ENCODE measurements at regions not wholly inside any gene's neighbourhood (a gene's known extent, or its start where the extent isn't known, plus 50 kb on each side); places are given as distances from the start of the nearest gene placed in this dataset.

DNA sequence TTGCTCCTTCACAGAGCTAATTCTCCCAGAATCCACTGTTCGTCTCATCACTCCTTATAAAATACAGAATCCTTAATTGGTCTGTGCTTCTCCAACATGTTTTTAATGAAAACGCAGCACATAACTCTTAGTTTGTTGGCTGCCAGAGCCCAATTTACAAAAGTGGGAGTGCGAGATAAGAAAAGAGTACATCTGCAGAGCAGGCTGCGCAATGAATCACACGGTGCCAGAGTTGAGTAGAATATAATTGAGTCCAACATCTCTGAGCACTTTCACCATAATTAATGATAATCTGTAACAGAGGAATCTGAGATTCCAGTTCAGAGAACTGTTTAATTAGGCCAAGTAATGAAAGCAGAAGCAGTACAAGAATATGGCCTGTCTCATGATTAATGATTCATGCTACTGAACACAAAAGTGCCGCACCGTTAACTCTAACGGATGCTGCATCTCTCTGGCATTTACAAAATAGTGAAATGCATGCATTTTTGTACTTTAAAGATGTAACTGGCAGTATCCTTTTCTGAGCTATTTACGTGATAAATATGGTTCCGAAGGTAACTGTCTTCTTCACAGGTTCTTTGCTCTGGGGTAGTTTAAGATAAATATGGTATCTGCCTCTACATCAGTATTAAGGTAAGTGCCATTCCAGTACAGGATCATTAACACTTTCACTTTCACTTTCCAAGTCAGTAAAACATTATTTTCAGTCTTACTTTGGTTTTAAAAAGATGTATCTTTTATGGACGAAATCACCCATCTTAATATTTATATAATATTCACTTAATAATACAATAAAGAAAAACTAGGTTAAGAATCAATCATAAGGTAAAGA, 785.6 kb downstream of the NR4A2 start:
- H3K4me3 Mint-ChIP-seq: no peak overlapping the region
- Histone ChIP-seq H3K27ac (ENCODE audit: low read depth) (no peak overlapping the region), H2AFZ (peak overlapping the region; percentile 89), H4K20me1 (replicated peaks; ENCODE audit: insufficient read depth) (no peaks in the 10 kb centered on the region), H3K4me3 (no peak overlapping the region), H3K36me3 (ENCODE audit: insufficient read depth) (no peaks in the 10 kb centered on the region), H3K4me1 (ENCODE audit: insufficient read depth) (peaks cover 21% of the 10 kb centered on the region), H3F3A (replicated peaks; ENCODE audit: low read depth) (no peaks in the 10 kb centered on the region), H3K9me2 (ENCODE audit: insufficient read depth) (no peaks in the 10 kb centered on the region), H3K79me2 (replicated peaks; ENCODE audit: insufficient read depth) (no peaks in the 10 kb centered on the region), H3K27me3 (ENCODE audit: insufficient read depth) (no peaks in the 10 kb centered on the region), H3K4me2 (no peak overlapping the region; the same call in 1 of the 2 replicates)
- peaks cover 2% of the 10 kb centered on the region for H3K27me3 Mint-ChIP-seq (ENCODE audit: insufficient read depth, low read depth, poor library complexity)
- DNase-seq (ENCODE audit: low spot score) (no peak), ATAC-seq (no peak)
- H3K4me1 Mint-ChIP-seq: peaks cover 9% of the 10 kb centered on the region
- H3K27ac Mint-ChIP-seq: no peak overlapping the region
- H3K36me3 Mint-ChIP-seq (ENCODE audit: low read depth): peaks cover 5% of the 10 kb centered on the region; the same call in 2 of the 3 replicates
- TF ChIP-seq, protein P1, sequence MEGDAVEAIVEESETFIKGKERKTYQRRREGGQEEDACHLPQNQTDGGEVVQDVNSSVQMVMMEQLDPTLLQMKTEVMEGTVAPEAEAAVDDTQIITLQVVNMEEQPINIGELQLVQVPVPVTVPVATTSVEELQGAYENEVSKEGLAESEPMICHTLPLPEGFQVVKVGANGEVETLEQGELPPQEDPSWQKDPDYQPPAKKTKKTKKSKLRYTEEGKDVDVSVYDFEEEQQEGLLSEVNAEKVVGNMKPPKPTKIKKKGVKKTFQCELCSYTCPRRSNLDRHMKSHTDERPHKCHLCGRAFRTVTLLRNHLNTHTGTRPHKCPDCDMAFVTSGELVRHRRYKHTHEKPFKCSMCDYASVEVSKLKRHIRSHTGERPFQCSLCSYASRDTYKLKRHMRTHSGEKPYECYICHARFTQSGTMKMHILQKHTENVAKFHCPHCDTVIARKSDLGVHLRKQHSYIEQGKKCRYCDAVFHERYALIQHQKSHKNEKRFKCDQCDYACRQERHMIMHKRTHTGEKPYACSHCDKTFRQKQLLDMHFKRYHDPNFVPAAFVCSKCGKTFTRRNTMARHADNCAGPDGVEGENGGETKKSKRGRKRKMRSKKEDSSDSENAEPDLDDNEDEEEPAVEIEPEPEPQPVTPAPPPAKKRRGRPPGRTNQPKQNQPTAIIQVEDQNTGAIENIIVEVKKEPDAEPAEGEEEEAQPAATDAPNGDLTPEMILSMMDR (conservative IDR thresholded peaks at IDR 0.05; ENCODE audit: low read depth in 2 of 2): no peak
- no peak for TF ChIP-seq EZH2phosphoT487 (IDR thresholded peaks at IDR 0.05; ENCODE audit: unreplicated experiment)
- no peak for TF ChIP-seq STAT1 (IDR thresholded peaks at IDR 0.05; ENCODE audit: unreplicated experiment)
- TF ChIP-seq, protein P2, sequence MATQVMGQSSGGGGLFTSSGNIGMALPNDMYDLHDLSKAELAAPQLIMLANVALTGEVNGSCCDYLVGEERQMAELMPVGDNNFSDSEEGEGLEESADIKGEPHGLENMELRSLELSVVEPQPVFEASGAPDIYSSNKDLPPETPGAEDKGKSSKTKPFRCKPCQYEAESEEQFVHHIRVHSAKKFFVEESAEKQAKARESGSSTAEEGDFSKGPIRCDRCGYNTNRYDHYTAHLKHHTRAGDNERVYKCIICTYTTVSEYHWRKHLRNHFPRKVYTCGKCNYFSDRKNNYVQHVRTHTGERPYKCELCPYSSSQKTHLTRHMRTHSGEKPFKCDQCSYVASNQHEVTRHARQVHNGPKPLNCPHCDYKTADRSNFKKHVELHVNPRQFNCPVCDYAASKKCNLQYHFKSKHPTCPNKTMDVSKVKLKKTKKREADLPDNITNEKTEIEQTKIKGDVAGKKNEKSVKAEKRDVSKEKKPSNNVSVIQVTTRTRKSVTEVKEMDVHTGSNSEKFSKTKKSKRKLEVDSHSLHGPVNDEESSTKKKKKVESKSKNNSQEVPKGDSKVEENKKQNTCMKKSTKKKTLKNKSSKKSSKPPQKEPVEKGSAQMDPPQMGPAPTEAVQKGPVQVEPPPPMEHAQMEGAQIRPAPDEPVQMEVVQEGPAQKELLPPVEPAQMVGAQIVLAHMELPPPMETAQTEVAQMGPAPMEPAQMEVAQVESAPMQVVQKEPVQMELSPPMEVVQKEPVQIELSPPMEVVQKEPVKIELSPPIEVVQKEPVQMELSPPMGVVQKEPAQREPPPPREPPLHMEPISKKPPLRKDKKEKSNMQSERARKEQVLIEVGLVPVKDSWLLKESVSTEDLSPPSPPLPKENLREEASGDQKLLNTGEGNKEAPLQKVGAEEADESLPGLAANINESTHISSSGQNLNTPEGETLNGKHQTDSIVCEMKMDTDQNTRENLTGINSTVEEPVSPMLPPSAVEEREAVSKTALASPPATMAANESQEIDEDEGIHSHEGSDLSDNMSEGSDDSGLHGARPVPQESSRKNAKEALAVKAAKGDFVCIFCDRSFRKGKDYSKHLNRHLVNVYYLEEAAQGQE (IDR thresholded peaks at IDR 0.05; ENCODE audit: unreplicated experiment): no peak
- TF ChIP-seq EZH2 (IDR thresholded peaks at IDR 0.05; ENCODE audit: low read depth, unreplicated experiment): no peak
- no peak for TF ChIP-seq POLR2AphosphoS5 (IDR thresholded peaks at IDR 0.05; ENCODE audit: low read depth)
- TF ChIP-seq, protein P3, sequence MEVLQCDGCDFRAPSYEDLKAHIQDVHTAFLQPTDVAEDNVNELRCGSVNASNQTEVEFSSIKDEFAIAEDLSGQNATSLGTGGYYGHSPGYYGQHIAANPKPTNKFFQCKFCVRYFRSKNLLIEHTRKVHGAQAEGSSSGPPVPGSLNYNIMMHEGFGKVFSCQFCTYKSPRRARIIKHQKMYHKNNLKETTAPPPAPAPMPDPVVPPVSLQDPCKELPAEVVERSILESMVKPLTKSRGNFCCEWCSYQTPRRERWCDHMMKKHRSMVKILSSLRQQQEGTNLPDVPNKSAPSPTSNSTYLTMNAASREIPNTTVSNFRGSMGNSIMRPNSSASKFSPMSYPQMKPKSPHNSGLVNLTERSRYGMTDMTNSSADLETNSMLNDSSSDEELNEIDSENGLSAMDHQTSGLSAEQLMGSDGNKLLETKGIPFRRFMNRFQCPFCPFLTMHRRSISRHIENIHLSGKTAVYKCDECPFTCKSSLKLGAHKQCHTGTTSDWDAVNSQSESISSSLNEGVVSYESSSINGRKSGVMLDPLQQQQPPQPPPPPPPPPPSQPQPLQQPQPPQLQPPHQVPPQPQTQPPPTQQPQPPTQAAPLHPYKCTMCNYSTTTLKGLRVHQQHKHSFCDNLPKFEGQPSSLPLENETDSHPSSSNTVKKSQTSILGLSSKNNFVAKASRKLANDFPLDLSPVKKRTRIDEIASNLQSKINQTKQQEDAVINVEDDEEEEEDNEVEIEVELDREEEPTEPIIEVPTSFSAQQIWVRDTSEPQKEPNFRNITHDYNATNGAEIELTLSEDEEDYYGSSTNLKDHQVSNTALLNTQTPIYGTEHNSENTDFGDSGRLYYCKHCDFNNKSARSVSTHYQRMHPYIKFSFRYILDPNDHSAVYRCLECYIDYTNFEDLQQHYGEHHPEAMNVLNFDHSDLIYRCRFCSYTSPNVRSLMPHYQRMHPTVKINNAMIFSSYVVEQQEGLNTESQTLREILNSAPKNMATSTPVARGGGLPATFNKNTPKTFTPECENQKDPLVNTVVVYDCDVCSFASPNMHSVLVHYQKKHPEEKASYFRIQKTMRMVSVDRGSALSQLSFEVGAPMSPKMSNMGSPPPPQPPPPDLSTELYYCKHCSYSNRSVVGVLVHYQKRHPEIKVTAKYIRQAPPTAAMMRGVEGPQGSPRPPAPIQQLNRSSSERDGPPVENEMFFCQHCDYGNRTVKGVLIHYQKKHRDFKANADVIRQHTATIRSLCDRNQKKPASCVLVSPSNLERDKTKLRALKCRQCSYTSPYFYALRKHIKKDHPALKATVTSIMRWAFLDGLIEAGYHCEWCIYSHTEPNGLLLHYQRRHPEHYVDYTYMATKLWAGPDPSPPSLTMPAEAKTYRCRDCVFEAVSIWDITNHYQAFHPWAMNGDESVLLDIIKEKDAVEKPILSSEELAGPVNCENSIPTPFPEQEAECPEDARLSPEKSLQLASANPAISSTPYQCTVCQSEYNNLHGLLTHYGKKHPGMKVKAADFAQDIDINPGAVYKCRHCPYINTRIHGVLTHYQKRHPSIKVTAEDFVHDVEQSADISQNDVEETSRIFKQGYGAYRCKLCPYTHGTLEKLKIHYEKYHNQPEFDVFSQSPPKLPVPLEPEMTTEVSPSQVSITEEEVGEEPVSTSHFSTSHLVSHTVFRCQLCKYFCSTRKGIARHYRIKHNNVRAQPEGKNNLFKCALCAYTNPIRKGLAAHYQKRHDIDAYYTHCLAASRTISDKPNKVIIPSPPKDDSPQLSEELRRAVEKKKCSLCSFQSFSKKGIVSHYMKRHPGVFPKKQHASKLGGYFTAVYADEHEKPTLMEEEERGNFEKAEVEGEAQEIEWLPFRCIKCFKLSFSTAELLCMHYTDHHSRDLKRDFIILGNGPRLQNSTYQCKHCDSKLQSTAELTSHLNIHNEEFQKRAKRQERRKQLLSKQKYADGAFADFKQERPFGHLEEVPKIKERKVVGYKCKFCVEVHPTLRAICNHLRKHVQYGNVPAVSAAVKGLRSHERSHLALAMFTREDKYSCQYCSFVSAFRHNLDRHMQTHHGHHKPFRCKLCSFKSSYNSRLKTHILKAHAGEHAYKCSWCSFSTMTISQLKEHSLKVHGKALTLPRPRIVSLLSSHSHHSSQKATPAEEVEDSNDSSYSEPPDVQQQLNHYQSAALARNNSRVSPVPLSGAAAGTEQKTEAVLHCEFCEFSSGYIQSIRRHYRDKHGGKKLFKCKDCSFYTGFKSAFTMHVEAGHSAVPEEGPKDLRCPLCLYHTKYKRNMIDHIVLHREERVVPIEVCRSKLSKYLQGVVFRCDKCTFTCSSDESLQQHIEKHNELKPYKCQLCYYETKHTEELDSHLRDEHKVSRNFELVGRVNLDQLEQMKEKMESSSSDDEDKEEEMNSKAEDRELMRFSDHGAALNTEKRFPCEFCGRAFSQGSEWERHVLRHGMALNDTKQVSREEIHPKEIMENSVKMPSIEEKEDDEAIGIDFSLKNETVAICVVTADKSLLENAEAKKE (CRISPR knock-in tag; IDR thresholded peaks at IDR 0.05): no peak
- TF ChIP-seq NANOG (IDR thresholded peaks at IDR 0.05; ENCODE audit: borderline replicate concordance): no peak
- no peak for TF ChIP-seq JUNB (IDR thresholded peaks at IDR 0.05; ENCODE audit: unreplicated experiment)
- TF ChIP-seq ZNF114 (CRISPR knock-in tag; IDR thresholded peaks at IDR 0.05): no peak
- TF ChIP-seq, protein P4, sequence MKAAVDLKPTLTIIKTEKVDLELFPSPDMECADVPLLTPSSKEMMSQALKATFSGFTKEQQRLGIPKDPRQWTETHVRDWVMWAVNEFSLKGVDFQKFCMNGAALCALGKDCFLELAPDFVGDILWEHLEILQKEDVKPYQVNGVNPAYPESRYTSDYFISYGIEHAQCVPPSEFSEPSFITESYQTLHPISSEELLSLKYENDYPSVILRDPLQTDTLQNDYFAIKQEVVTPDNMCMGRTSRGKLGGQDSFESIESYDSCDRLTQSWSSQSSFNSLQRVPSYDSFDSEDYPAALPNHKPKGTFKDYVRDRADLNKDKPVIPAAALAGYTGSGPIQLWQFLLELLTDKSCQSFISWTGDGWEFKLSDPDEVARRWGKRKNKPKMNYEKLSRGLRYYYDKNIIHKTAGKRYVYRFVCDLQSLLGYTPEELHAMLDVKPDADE (IDR thresholded peaks at IDR 0.05): no peak
- peaks cover 7% of the 10 kb centered on the region; the same call in 2 of the 3 replicates for H3K9me3 Mint-ChIP-seq

All from GM23338 (cell line).